ENCODE measurements at regions not wholly inside any gene's neighbourhood (a gene's known extent, or its start where the extent isn't known, plus 50 kb on each side); places are given as distances from the start of the nearest gene placed in this dataset.

GRCh38 chr13:80584785-80585184, 243.9 kb upstream of the SPRY2 start:
- TF ChIP-seq POLR2A (IDR thresholded peaks at IDR 0.05) (no peak), CTCF (IDR thresholded peaks at IDR 0.05) (no peak)
